CD14-positive monocyte (primary cell): ENCODE measurements at regions not wholly inside any gene's neighbourhood (a gene's known extent, or its start where the extent isn't known, plus 50 kb on each side); places are given as distances from the start of the nearest gene placed in this dataset.
"Not testable (repeated sequence)": the region's sequence is repeated elsewhere in the genome, so short reads cannot be mapped to it uniquely, and the experiment has no call there.

Experiments
- DNase-seq, 3 donors: peaks; one replicate each; pipeline ENCODE4 v3.0.0-alpha.2; 2011 to 2022
- H2AFZ ChIP-seq: 2 replicates; pipeline ENCODE4 v1.6.0; 2012; ENCODE audit warnings: mild to moderate bottlenecking, low read depth, low read length, inconsistent platforms; ENCODE audit not compliant: insufficient read depth, poor library complexity, severe bottlenecking
- H3K27ac ChIP-seq, 2 donors: 1 replicate in 1 of 2; 2 replicates in 1 of 2; pipeline ENCODE4 v1.5.1; 2012 to 2013; ENCODE audit warnings: low read length in 2 of 2, control low read depth in 1 of 2, inconsistent platforms in 1 of 2, low read depth in 1 of 2, mild to moderate bottlenecking in 1 of 2
- H3K27me3 ChIP-seq, 2 donors: one replicate each; pipeline versions ENCODE4 v1.6.0 to v1.6.1; 2011 to 2013; ENCODE audit warnings: low read length in 2 of 2; ENCODE audit not compliant: control insufficient read depth in 2 of 2, insufficient read depth in 2 of 2
- H3K36me3 ChIP-seq, 2 donors: replicated peaks in 1 of 2; 1 replicate in 1 of 2; 2 replicates in 1 of 2; pipeline versions ENCODE4 v1.5.1 to v1.6.1; 2012 to 2013; ENCODE audit warnings: low read length in 2 of 2, control low read depth in 1 of 2, inconsistent platforms in 1 of 2, mild to moderate bottlenecking in 1 of 2; ENCODE audit not compliant: insufficient read depth in 2 of 2, control insufficient read depth in 1 of 2
- H3K4me1 ChIP-seq, 2 donors: 1 replicate in 1 of 2; 2 replicates in 1 of 2; pipeline versions ENCODE4 v1.5.1 to v1.6.1; 2012 to 2013; ENCODE audit warnings: low read length in 2 of 2, control low read depth in 1 of 2, inconsistent platforms in 1 of 2, mild to moderate bottlenecking in 1 of 2, moderate library complexity in 1 of 2; ENCODE audit not compliant: insufficient read depth in 2 of 2, control insufficient read depth in 1 of 2
- H3K4me2 ChIP-seq: replicated peaks from 2 replicates; pipeline ENCODE3; 2012; ENCODE audit warnings: low read length, moderate library complexity, mild to moderate bottlenecking; ENCODE audit not compliant: poor library complexity, severe bottlenecking; ENCODE audit errors: extremely low read depth
- H3K4me3 ChIP-seq, 3 experiments: fragments of 200-600 bp in 1 of 3; sonication (generic) in 1 of 3; replicated peaks in 1 of 3; 1 replicate in 2 of 3; 2 replicates in 1 of 3; pipeline ENCODE4 v1.5.1; 2011 to 2013; ENCODE audit warnings: low read length in 3 of 3, mild to moderate bottlenecking in 3 of 3, control low read depth in 2 of 3, low read depth in 2 of 3, inconsistent platforms in 1 of 3, moderate library complexity in 1 of 3
- H3K79me2 ChIP-seq: 2 replicates; pipeline ENCODE4 v1.6.0; 2012; ENCODE audit warnings: mild to moderate bottlenecking, control low read depth, inconsistent platforms, low read length, moderate library complexity; ENCODE audit not compliant: insufficient read depth
- H3K9ac ChIP-seq: 2 replicates; pipeline ENCODE4 v1.6.0; 2017; ENCODE audit warnings: low read length, mild to moderate bottlenecking; ENCODE audit not compliant: insufficient read depth, poor library complexity, severe bottlenecking
- H3K9me3 ChIP-seq, 2 donors: replicated peaks in 1 of 2; 1 replicate in 1 of 2; 2 replicates in 1 of 2; pipeline versions ENCODE4 v1.5.1 to v1.6.1; 2012 to 2013; ENCODE audit warnings: low read length in 2 of 2, control low read depth in 1 of 2; ENCODE audit not compliant: control insufficient read depth in 1 of 2, insufficient read depth in 1 of 2
- H4K20me1 ChIP-seq: 2 replicates; pipeline ENCODE4 v1.6.0; 2012; ENCODE audit warnings: mild to moderate bottlenecking, low read length, control low read depth, moderate library complexity; ENCODE audit not compliant: insufficient read depth
- H3K27ac Mint-ChIP-seq, 7 donors: one replicate each; pipeline ENCODE4 v1.8.0; 2020; ENCODE audit warnings: mild to moderate bottlenecking in 7 of 7, mixed read lengths in 7 of 7, moderate library complexity in 6 of 7, inconsistent platforms in 2 of 7
- H3K27me3 Mint-ChIP-seq, 3 donors: one replicate each; pipeline ENCODE4 v1.8.0; 2021 to 2022; ENCODE audit warnings: low read depth in 3 of 3, mild to moderate bottlenecking in 3 of 3, mixed read lengths in 3 of 3, moderate library complexity in 3 of 3, inconsistent platforms in 1 of 3
- H3K36me3 Mint-ChIP-seq, 2 donors: one replicate each; pipeline ENCODE4 v1.8.0; 2020; ENCODE audit warnings: mixed read lengths in 2 of 2, inconsistent platforms in 1 of 2, mild to moderate bottlenecking in 1 of 2
- H3K4me1 Mint-ChIP-seq: one replicate; pipeline ENCODE4 v1.8.0; 2020; ENCODE audit warnings: mild to moderate bottlenecking, mixed read lengths
- H3K4me3 Mint-ChIP-seq, 2 donors: one replicate each; pipeline ENCODE4 v1.8.0; 2020; ENCODE audit warnings: mild to moderate bottlenecking in 2 of 2, mixed read lengths in 2 of 2, moderate library complexity in 1 of 2
- H3K9me3 Mint-ChIP-seq, 7 donors: one replicate each; pipeline ENCODE4 v1.8.0; 2020 to 2022; ENCODE audit warnings: mixed read lengths in 7 of 7, mild to moderate bottlenecking in 6 of 7, moderate library complexity in 6 of 7, inconsistent platforms in 2 of 7
- CTCF ChIP-seq: fragments of 200-600 bp; IDR thresholded peaks from one replicate; pipeline ENCODE4 v1.8.0; 2022; ENCODE audit warnings: antibody characterized with exemption, mild to moderate bottlenecking
- WGBS: methylation state at CpG from one replicate; pipeline ENCODE4 v1.1.5; 2013; ENCODE audit warnings: missing lambda C conversion rate; ENCODE audit not compliant: insufficient coverage; 5-methylcytosine and 5-hydroxymethylcytosine counted together
- intact Hi-C, 2 donors: fragments of 100-400 bp; cut with micrococcal nuclease; formaldehyde crosslinking; loops; one replicate each; pipeline versions ENCODE4 v1.15.0 to v1.15.1; 2023

GRCh38 chr11:134955281-134955680 lies 543.2 kb upstream of the B3GAT1 start:
- no peak overlapping the region for H3K9ac ChIP-seq
- Mint-ChIP-seq H3K4me3 (no peak overlapping the region), H3K27ac (no peak overlapping the region), H3K27me3 (peaks cover 0 to 3% (median 2%) of the 10 kb centered on the region in 3 donors), H3K9me3 (peaks cover 0 to 8% (median 0%) of the 10 kb centered on the region in 7 donors), H3K36me3 (no peaks in the 10 kb centered on the region), H3K4me1 (no peaks in the 10 kb centered on the region)
- WGBS = 96% methylated on average over 8 of the region's 9 CpGs
- intact Hi-C loops = no loop called here
- H2AFZ ChIP-seq = no peak overlapping the region
- H3K79me2 ChIP-seq = no peaks in the 10 kb centered on the region
- H3K9me3 ChIP-seq = no peaks in the 10 kb centered on the region
- no peak overlapping the region for H3K27ac ChIP-seq
- no peak overlapping the region for H3K4me3 ChIP-seq
- no peaks in the 10 kb centered on the region for H3K36me3 ChIP-seq
- no peaks in the 10 kb centered on the region for H3K4me1 ChIP-seq
- no peaks in the 10 kb centered on the region for H4K20me1 ChIP-seq
- no peak for TF ChIP-seq CTCF
- no peak overlapping the region for H3K4me2 ChIP-seq
- DNase-seq = no peak
- no peaks in the 10 kb centered on the region for H3K27me3 ChIP-seq

GRCh38 chr11:134954456-134954855 lies 542.4 kb upstream of the B3GAT1 start:
- H3K27ac Mint-ChIP-seq, H3K9me3 Mint-ChIP-seq, DNase-seq, H2AFZ ChIP-seq, H3K36me3 Mint-ChIP-seq, H3K9ac ChIP-seq, H3K79me2 ChIP-seq, H3K4me1 ChIP-seq, H3K27me3 Mint-ChIP-seq, H3K27ac ChIP-seq, H3K27me3 ChIP-seq, H3K4me2 ChIP-seq, H3K4me3 ChIP-seq, H4K20me1 ChIP-seq, H3K9me3 ChIP-seq, intact Hi-C loops, H3K36me3 ChIP-seq, H3K4me3 Mint-ChIP-seq, H3K4me1 Mint-ChIP-seq: not testable (repeated sequence)
- WGBS = 83% methylated on average over 4 of the region's 4 CpGs

GRCh38 chr11:134953417-134953970 lies 541.5 kb upstream of the B3GAT1 start:
- not testable (repeated sequence) for H3K36me3 Mint-ChIP-seq

More at GRCh38 chr11:134953417-134953970, 541.5 kb upstream of the B3GAT1 start:
- H3K27ac Mint-ChIP-seq, H3K4me3 Mint-ChIP-seq, H3K9me3 Mint-ChIP-seq, H3K4me1 Mint-ChIP-seq, H3K4me3 ChIP-seq, H3K27me3 ChIP-seq, H3K79me2 ChIP-seq, H3K9ac ChIP-seq, H3K27me3 Mint-ChIP-seq, DNase-seq, H3K9me3 ChIP-seq, H3K4me2 ChIP-seq, H3K4me1 ChIP-seq, intact Hi-C loops, H3K27ac ChIP-seq, H3K36me3 ChIP-seq, H4K20me1 ChIP-seq, H2AFZ ChIP-seq: not testable (repeated sequence)
- 72% methylated on average over 2 of the region's 2 CpGs for WGBS
